ENCODE measurements at regions not wholly inside any gene's neighbourhood (a gene's known extent, or its start where the extent isn't known, plus 50 kb on each side); places are given as distances from the start of the nearest gene placed in this dataset.
"Not testable (repeated sequence)": the region's sequence is repeated elsewhere in the genome, so short reads cannot be mapped to it uniquely, and the experiment has no call there.

GRCh38 chr10:117797296-117797695 lies 249.4 kb downstream of the RAB11FIP2 start:
- DNase-seq, result no peak

- no peak for DNase-seq
Observed at GRCh38 chr10:117801691-117802090, 245.1 kb downstream of the RAB11FIP2 start.

DNA sequence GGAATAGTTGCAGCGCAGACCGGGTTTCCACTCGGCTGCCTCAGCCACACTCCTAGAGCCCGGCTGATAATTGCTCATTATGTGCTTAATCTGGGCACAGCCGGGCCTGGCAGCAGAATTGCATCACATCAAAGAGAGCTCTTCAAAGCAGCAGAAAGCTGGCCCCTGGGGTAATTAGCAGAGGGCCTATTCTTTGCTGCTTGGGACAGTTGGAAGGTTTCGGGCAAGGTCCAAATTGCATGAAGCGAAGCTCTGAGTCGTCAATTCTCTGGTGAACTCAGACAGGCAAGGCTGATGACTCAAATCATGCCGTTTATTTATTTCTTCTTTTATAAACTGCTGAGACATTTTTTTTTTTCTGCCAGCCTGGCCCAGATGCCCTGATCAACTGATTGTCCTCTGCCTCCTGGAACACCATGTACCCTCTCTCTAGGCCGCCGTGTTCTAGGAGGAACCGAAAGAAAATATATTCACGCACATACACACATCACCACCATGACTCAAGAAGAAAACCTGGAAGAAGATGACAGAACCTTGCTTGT lies 242.2 kb downstream of the RAB11FIP2 start:
- no peak for DNase-seq

- DNase-seq, result no peak
Observed at GRCh38 chr10:117805139-117805538, 241.6 kb downstream of the RAB11FIP2 start.

GRCh38 chr10:117807441-117807840 lies 239.3 kb downstream of the RAB11FIP2 start:
- DNase-seq, result no peak

GRCh38 chr10:117815816-117816215 lies 230.9 kb downstream of the RAB11FIP2 start:
- not testable (repeated sequence) for DNase-seq

- no peak for DNase-seq
Observed at GRCh38 chr10:117817116-117817515, 229.6 kb downstream of the RAB11FIP2 start.

GRCh38 chr10:117818721-117819120 lies 228.0 kb downstream of the RAB11FIP2 start:
- no peak for DNase-seq

GRCh38 chr10:117819304-117819703 lies 227.4 kb downstream of the RAB11FIP2 start:
- DNase-seq, result no peak

GRCh38 chr10:117823980-117824379 lies 222.8 kb downstream of the RAB11FIP2 start:
- DNase-seq, result no peak

GRCh38 chr10:117830205-117830604 lies 216.5 kb downstream of the RAB11FIP2 start:
- no peak for DNase-seq

- DNase-seq, result no peak
Observed at GRCh38 chr10:117830787-117831212, 215.9 kb downstream of the RAB11FIP2 start.

DNA sequence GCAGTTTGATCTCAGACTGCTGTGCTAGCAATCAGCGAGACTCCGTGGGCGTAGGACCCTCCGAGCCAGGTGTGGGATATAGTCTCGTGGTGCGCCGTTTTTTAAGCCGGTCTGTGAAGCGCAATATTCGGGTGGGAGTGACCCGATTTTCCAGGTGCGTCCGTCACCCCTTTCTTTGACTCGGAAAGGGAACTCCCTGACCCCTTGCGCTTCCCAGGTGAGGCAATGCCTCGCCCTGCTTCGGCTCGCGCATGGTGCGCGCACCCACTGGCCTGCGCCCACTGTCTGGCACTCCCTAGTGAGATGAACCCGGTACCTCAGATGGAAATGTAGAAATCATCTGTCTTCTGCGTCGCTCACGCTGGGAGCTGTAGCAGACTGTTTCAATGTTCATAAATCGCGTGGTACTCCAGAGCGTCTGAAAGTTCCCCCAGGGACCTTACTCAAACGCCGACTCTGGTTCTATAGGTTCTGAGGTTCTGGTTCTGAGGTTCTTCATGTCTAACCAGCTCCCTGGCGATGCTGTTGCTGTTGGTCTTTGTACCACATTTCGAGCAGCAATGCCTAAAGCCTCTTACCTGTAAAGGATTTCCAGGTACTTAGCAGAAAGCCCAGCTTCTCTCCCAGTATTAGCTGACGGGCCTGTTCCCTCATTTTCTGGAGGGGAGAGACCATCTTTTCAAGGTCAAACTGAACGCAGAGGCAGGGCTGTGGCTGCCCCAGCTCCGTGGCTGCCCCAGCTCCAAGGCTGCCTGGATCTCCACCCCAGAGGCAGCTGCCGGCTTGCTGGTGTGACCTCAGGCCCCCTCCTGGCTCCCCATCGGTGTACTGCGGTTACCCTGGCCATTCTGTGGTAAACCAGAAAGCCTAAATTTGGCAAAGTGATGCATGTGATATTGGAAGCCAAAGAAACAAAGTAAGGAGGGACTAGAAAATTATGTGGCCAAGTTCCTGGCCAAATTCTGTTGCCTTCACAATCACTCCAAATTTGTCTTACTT lies 207.9 kb downstream of the RAB11FIP2 start:
- not testable (repeated sequence) for DNase-seq

GRCh38 chr10:117856426-117856825 lies 190.3 kb downstream of the RAB11FIP2 start:
- not testable (repeated sequence) for DNase-seq

GRCh38 chr10:117860135-117860534 lies 186.6 kb downstream of the RAB11FIP2 start:
- no peak for DNase-seq

DNA sequence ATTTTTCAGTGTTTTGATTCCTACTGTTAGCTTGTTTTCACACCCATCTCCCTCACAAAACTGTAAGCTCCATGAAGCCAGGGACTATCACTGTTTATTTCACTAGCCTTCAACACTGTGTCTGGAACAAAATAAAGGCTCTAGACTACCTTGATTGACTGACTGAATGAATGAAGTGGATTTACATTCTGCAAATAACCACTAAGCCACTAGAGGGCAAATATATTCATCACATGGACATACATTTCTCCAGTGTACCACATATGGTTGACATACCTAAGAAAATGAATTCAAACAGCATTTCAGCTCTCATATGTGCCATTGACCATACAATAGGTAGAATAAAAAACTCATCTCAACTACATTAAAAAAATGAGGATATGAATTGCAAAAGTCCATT lies 185.9 kb downstream of the RAB11FIP2 start:
- DNase-seq, result no peak

GRCh38 chr10:117861329-117861728 lies 185.4 kb downstream of the RAB11FIP2 start:
- no peak for DNase-seq

- no peak for DNase-seq
Observed at GRCh38 chr10:117863771-117864170, 183.0 kb downstream of the RAB11FIP2 start.

- no peak for DNase-seq
Observed at GRCh38 chr10:117865945-117866344, 180.8 kb downstream of the RAB11FIP2 start.

- DNase-seq, result no peak
Observed at GRCh38 chr10:117868151-117868550, 178.6 kb downstream of the RAB11FIP2 start.

- DNase-seq, result no peak
Observed at GRCh38 chr10:117875793-117876192, 170.9 kb downstream of the RAB11FIP2 start.

GRCh38 chr10:117876210-117876609 lies 170.5 kb downstream of the RAB11FIP2 start:
- no peak for DNase-seq

DNA sequence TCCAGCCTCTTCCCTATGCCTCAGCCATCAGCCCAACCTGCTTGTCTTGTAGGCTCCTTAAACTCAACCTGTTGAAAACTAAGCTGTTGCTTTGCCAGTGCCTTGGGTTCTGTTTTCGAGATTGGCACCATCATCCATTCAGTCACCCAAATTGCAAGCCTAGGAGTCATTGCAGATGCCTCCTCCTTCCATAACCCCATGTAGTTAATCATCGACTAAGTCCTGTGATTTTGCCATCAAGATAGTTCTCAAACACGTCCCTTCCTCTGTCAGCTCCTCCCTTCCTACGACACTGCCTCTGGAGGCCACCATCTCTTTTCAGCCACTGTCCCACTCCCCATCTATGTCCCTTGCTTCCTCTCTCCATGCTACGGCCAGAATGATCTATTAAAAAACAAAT lies 168.1 kb downstream of the RAB11FIP2 start:
- no peak for DNase-seq

- DNase-seq, result no peak
Observed at GRCh38 chr10:117884093-117884492, 162.6 kb downstream of the RAB11FIP2 start.
